Right lobe of liver (tissue), 6 donors: ENCODE measurements at regions not wholly inside any gene's neighbourhood (a gene's known extent, or its start where the extent isn't known, plus 50 kb on each side); places are given as distances from the start of the nearest gene placed in this dataset.

ENCODE experiments used
- ATAC-seq, 4 donors: fragments of 200-7000 bp; cut with Tn5 transposase; one replicate each; pipeline ENCODE4 v1.9.1; 2020; ENCODE audit warnings: mild to moderate bottlenecking in 4 of 4, moderate library complexity in 4 of 4
- DNase-seq, 3 donors: peaks; one replicate each; pipeline ENCODE4 v3.0.0-alpha.2; 2020
- H3K27ac ChIP-seq, 3 donors: fragments of 200-600 bp; one replicate each; pipeline ENCODE4 v1.8.0; 2022
- H3K27me3 ChIP-seq, 2 donors: fragments of 200-600 bp; one replicate each; pipeline ENCODE4 v1.8.0; 2022
- H3K36me3 ChIP-seq, 4 donors: fragments of 200-600 bp; sonication (generic) in 1 of 4; one replicate each; pipeline versions ENCODE4 v1.5.1 to v1.8.0; 2017 to 2022; ENCODE audit warnings: control low read depth in 1 of 4
- H3K4me1 ChIP-seq, 4 donors: fragments of 200-600 bp; sonication (generic) in 1 of 4; one replicate each; pipeline versions ENCODE4 v1.5.1 to v1.8.0; 2017 to 2022; ENCODE audit warnings: control low read depth in 1 of 4
- H3K4me3 ChIP-seq, 3 donors: fragments of 200-600 bp; one replicate each; pipeline ENCODE4 v1.8.0; 2022
- H3K9me3 ChIP-seq, 4 donors: fragments of 200-600 bp; sonication (generic) in 1 of 4; one replicate each; pipeline versions ENCODE4 v1.5.1 to v1.8.0; 2017 to 2022; ENCODE audit warnings: control low read depth in 1 of 4
- CTCF ChIP-seq, 4 donors: fragments of 200-600 bp in 3 of 4; fragments of 450-650 bp in 1 of 4; IDR thresholded peaks; one replicate each; pipeline versions ENCODE4 v1.5.1 to v1.8.0; 2016 to 2022; ENCODE audit warnings: antibody characterized with exemption in 4 of 4, mild to moderate bottlenecking in 2 of 4
- POLR2A ChIP-seq: fragments of 450-650 bp; IDR thresholded peaks from one replicate; pipeline ENCODE4 v1.6.1; 2017; ENCODE audit warnings: antibody characterized with exemption, mild to moderate bottlenecking
- WGBS: methylation state at CpG from one replicate; pipeline ENCODE4 v1.1.6; 2018; ENCODE audit warnings: low coverage, low lambda C conversion rate; ENCODE audit not compliant: insufficient coverage; ENCODE audit errors: missing lambda C conversion rate; 5-methylcytosine and 5-hydroxymethylcytosine counted together
- intact Hi-C, 2 donors: fragments of 100-400 bp; cut with DNase I; formaldehyde crosslinking; loops; one replicate each; pipeline versions ENCODE4 v1.11.2 to v1.14.1; 2022
- donor health status: DM: no; HTN: yes; CAD: no.
- donor health status: DM: no; HTN: no; CAD: no.
- donor health status: DM: no; HTN: no; CAD: no.
- donor health status: DM: no; HTN: yes; CAD: no.
- donor health status: DM: no; HTN: yes; CAD: no.

GRCh38 chr5:40381676-40382363 is 297.9 kb upstream of the PTGER4 start:
- no peak for TF ChIP-seq CTCF (IDR thresholded peaks at IDR 0.05)
- no peak for TF ChIP-seq POLR2A
- DNase-seq (no peak), ATAC-seq (no peak)
- Histone ChIP-seq H3K4me1 (no peaks in the 10 kb centered on the region), H3K36me3 (no peaks in the 10 kb centered on the region), H3K4me3 (no peak overlapping the region), H3K27me3 (no peaks in the 10 kb centered on the region), H3K27ac (no peak overlapping the region), H3K9me3 (no peaks in the 10 kb centered on the region)
- intact Hi-C loops, result no loop called here
- WGBS, result 67% methylated on average over 4 of the region's 4 CpGs

- Histone ChIP-seq H3K4me1 (no peaks in the 10 kb centered on the region), H3K27ac (no peak overlapping the region), H3K9me3 (no peaks in the 10 kb centered on the region), H3K27me3 (no peaks in the 10 kb centered on the region), H3K36me3 (no peaks in the 10 kb centered on the region), H3K4me3 (no peak overlapping the region)
- 76% methylated on average over 4 of the region's 4 CpGs for WGBS
- no peak for DNase-seq
- intact Hi-C loops, result no loop called here
- no peak for ATAC-seq
- no peak for TF ChIP-seq POLR2A
- no peak for TF ChIP-seq CTCF (IDR thresholded peaks at IDR 0.05)
These were observed 298.7 kb upstream of the PTGER4 start for GRCh38 chr5:40381016-40381415.

- no peak for TF ChIP-seq CTCF (IDR thresholded peaks at IDR 0.05)
- TF ChIP-seq POLR2A, result no peak
- WGBS, result 43% methylated on average over 6 of the region's 6 CpGs
- Histone ChIP-seq H3K4me1 (no peaks in the 10 kb centered on the region), H3K4me3 (no peak overlapping the region), H3K27ac (no peak overlapping the region), H3K36me3 (no peaks in the 10 kb centered on the region), H3K9me3 (no peaks in the 10 kb centered on the region), H3K27me3 (no peaks in the 10 kb centered on the region)
- intact Hi-C loops, result no loop called here
- DNase-seq (no peak), ATAC-seq (peak in 1 of 4 donors; percentile 22)
These were observed 301.1 kb upstream of the PTGER4 start for GRCh38 chr5:40378396-40379177.

GRCh38 chr5:40376566-40376965 is 303.1 kb upstream of the PTGER4 start:
- H3K9me3 ChIP-seq, result no peaks in the 10 kb centered on the region
- no peaks in the 10 kb centered on the region for H3K36me3 ChIP-seq
- ATAC-seq (no peak), DNase-seq (no peak)
- H3K27me3 ChIP-seq, result no peaks in the 10 kb centered on the region
- WGBS, result 67% methylated on average over 1 of the region's 1 CpG
- intact Hi-C loops, result no loop called here
- H3K4me1 ChIP-seq, result no peaks in the 10 kb centered on the region
- H3K27ac ChIP-seq, result no peak overlapping the region
- TF ChIP-seq CTCF (IDR thresholded peaks at IDR 0.05), result no peak
- TF ChIP-seq POLR2A, result no peak
- H3K4me3 ChIP-seq, result no peak overlapping the region
